Prostate gland (tissue), 2 donors: ENCODE measurements at regions not wholly inside any gene's neighbourhood (a gene's known extent, or its start where the extent isn't known, plus 50 kb on each side); places are given as distances from the start of the nearest gene placed in this dataset.

Source experiments
- POLR2A ChIP-seq: fragments of 450-650 bp; IDR thresholded peaks from one replicate; pipeline ENCODE4 v1.6.1; 2016; ENCODE audit warnings: antibody characterized with exemption, mild to moderate bottlenecking
- TF ChIP-seq, protein P1 (sequence below), 4 experiments: fragments of 200-600 bp in 2 of 4; fragments of 450-650 bp in 2 of 4; sonication (generic) in 2 of 4; IDR thresholded peaks; 1 replicate in 3 of 4; 2 replicates in 1 of 4; pipeline ENCODE4 v1.5.1; 2016 to 2019; ENCODE audit warnings: antibody characterized with exemption in 4 of 4, mild to moderate bottlenecking in 2 of 4, moderate library complexity in 2 of 4

DNA sequence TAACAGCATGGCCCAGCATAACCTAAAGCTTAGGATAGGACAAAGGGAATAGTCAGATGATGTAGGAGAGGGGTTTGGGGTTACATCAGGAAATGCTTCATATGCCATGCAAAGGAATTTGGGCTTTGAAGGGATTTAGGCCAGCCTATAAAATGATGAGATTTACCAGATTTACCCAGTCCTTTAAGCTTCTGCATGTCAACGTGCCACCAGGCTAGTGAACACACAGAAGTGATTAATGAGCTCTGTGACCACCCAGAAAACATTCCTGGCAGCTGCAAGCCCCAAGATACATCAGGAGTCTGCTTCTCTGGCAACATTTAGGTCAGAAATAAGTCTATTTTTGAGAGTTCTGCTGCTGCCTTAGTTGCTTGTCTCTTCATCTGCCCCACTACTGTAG is 118.3 kb downstream of the LRIG3 start:
- TF ChIP-seq, protein P1, sequence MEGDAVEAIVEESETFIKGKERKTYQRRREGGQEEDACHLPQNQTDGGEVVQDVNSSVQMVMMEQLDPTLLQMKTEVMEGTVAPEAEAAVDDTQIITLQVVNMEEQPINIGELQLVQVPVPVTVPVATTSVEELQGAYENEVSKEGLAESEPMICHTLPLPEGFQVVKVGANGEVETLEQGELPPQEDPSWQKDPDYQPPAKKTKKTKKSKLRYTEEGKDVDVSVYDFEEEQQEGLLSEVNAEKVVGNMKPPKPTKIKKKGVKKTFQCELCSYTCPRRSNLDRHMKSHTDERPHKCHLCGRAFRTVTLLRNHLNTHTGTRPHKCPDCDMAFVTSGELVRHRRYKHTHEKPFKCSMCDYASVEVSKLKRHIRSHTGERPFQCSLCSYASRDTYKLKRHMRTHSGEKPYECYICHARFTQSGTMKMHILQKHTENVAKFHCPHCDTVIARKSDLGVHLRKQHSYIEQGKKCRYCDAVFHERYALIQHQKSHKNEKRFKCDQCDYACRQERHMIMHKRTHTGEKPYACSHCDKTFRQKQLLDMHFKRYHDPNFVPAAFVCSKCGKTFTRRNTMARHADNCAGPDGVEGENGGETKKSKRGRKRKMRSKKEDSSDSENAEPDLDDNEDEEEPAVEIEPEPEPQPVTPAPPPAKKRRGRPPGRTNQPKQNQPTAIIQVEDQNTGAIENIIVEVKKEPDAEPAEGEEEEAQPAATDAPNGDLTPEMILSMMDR (IDR thresholded peaks at IDR 0.05): no peak
- TF ChIP-seq POLR2A: no peak
